GM19351 (cell line): ENCODE measurements at regions not wholly inside any gene's neighbourhood (a gene's known extent, or its start where the extent isn't known, plus 50 kb on each side); places are given as distances from the start of the nearest gene placed in this dataset.
"Not testable (repeated sequence)": the region's sequence is repeated elsewhere in the genome, so short reads cannot be mapped to it uniquely, and the experiment has no call there.

Experiments
- ATAC-seq: cut with Tn5 transposase; IDR thresholded peaks from one replicate; pipeline ENCODE4 v1.9.1; 2021; ENCODE audit warnings: mild to moderate bottlenecking, moderate library complexity; ENCODE audit not compliant: unreplicated experiment

DNA sequence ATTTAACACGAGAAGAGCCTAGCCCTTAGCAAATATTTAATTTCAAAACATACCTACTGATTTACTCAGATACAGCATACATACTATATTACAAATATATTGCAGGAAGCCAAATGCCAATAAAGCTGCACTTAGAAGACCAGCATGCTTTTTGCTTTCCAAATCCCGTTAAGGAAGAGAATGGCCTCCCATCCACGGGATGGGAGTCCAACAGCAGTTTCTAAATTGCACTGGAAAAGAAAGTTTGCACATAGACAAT lies 156.3 kb upstream of the FOXN3 start:
- no peak for ATAC-seq

DNA sequence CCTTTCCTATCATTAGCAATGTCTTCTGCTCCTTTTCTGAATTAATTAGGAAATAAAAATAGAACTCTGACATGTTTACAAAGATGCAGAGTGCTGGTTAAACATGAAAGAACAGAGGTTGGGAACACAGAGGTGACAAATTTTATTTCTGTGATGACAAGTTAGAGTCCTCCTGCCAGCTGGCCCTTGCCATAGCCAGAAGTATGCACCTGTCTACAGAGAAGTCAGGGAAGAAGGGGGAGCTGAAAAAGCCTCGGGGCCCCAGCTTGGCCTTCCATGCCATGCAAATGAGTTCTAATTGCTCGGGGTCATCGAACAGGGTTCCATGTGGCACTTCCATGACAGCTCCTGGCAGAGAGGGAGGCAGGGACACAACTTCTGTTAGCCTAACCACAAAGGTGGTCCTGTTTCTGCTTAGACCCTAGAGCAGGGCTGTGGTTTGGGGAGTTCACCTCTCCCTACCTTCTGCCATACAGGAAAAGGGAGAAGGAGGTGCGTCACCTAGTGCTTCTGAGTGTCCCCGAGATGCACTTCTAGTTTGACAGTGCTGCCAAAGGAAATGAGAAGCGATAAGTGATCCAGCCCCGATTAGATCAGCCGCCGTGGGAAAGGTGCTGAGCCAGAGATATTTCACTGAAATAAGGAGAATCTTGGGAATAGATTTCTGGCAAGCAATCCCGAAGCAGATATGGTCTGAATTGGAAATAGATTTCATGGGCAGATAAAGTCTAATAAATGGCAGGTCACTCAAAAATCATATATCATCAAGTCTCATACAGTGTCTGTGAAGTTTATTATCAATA lies 155.8 kb upstream of the FOXN3 start:
- no peak for ATAC-seq

DNA sequence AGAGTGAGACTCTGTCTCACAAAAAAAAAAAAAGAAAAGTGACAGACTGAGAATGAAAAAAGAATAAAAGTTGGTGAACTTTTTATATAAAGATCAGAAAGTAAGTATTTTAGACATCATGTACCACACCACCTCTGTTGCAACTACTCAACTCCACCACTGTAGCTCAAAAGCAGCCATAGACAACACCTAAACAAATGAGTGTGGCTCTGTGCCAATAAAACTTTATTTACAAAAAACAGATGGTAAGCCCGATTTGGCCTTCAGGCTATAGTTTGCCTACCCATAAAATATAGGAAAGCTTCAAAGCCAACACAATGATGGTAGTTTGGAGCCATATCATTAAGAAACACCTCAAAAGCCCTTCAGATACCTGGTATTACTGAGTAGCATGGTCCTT lies 154.5 kb upstream of the FOXN3 start:
- no peak for ATAC-seq

DNA sequence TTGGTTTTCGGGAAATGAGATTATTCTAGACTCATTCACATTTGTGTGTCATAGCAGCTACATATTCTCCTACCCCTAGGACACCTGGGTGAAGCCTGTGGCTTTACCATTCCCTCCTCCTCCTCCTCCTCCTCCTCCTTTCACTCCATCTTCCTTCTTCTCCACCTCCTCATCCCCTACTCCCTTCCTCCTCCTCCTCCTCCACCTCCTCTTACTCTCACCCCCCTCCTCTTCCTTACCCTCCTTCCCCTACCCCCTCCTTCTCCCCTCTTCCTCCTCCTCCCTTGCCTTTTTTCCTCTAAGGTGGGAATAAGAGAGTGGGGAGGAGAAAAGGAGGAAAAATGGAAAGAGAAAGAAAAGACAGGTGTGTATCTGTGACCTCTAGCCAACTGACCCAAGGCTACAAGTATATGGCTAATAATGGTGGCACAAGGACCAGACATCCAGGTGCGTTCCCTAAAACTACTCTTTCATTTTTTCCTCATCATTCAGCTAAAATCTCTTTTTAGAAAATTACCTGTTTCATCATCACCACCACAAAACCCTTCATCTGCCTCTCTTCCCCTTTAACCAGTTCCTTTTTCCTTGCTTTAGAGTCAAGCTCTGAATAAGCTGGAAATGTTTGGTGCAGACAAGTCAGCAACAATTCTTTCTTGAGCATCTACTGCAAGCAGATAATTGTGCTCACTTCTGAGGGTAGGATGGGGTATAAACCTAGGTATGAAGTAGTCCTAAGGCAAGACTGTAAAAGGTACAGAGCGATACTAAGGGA lies 149.8 kb upstream of the FOXN3 start:
- no peak for ATAC-seq

DNA sequence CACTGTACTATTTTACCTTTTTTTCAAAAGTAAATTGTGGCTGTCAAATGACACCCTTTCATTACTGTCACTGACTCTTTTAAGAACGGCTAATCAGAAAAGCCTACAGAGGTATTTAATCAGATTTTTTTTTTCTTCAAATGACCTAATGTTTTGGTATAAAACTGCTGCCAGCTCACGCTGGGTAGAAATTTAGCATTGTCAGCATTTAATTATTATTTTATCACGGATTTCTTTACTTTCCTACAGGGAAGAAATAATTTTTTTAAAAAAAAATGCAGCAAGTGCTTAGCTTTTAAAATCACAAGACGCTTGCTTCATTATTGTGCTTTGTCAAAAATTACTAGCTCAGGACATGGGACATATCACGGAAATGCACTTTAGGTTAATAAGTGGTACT lies 149.1 kb upstream of the FOXN3 start:
- ATAC-seq = no peak

DNA sequence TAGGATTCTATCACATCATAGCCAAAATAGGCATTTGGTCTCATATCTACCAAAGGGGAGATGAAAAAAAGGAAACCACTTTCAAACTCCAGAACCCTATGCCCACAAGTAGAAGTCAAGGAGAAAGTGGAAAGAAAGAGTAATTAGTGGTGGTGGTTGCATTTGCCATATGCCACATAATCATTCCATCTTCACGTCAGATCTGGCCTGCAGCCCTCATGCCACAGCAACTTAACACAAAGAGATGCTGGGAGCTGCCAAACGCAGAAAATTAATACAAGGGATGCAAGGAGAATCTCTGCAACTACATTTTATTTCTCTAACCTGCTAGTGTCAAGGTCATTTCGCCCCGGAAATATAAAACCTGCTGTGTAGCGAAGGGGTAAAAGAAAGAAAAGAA lies 148.6 kb upstream of the FOXN3 start:
- ATAC-seq = no peak

DNA sequence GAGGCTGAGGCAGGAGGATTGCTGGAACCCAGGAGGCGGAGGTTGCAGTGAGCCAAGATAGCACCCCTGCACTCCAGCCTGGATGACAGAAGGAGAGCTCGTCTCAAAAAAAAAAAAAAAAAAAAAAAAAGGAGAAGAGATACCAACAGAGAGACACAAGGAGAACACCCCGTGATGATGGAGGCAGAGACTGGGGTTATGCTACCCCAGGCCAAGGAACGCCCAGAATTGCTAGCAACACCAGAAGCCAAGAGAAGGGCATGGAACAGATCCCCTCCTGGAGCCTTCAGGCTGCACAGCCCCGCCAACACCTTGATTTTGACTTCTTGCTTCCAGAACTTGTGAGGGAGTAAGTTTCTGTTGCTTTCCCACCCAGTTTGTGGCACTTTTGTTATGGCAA lies 148.0 kb upstream of the FOXN3 start:
- no peak for ATAC-seq

DNA sequence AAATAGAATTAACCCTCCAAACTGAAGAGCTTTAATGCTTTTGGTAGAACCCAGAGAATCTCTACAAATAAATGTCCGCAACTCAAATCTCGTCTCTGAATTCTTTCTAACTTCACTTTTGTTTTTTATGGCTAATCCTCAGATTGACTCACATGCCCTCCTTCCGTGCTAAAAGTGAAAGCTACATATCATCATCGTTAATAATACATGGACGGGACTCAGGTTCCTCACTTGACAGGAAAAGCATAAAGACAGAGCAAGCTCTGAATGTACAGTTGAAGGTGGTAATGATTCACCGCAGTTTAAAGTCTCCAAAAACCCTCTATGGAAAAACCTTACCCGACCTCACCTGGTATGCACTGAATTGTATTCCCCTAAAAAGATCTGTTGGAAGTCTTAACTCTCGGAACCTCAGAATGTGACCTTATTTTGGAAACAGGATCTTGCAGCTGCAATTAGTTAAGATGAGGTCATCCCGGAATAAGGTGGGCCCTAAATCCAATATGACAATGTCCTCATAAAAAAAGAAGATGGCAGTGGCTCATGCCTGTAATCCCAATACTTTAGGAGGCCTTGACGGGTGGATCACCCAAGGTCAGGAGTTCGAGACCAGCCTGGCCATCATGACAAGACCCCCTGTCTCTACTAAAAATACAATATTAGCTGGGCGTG lies 147.4 kb upstream of the FOXN3 start:
- no peak for ATAC-seq

DNA sequence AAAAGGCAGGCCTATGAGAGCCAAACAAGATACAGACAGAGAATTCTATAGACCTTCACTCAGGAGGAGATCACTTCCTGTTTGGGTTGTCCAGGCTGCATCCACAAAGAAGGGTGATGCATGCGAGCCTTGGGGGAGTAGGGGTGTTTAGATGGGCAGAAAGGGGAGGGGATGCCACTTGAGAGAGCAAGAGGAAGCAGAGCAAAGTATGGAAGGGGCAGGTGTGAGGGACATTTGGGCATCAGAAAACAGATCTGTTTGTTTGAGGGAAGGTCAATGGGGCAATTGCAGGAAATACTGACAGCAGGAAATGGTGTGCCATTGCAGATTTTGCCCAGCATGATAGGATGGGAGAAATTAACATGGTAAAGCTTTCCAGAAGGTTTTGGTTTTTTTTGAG lies 146.4 kb upstream of the FOXN3 start:
- ATAC-seq = no peak

DNA sequence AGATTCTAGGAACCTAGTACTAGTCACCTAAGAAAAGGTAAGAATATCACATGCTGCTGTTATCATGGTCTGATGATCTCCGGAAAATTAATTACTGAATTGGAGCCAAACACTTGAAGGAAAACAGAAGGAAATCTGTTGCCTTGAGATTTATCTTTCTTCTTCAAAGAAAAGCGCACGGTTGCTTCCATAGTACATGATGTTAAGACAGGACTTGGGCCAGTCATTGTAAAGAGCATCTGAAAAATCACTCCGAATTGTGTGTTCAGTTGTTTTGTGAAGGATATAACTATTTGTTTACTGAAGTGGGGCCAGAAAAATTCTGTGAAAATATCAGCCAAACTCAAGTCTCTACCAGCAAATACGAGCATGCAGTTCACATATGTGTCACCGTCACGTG lies 134.9 kb upstream of the FOXN3 start:
- ATAC-seq = no peak

DNA sequence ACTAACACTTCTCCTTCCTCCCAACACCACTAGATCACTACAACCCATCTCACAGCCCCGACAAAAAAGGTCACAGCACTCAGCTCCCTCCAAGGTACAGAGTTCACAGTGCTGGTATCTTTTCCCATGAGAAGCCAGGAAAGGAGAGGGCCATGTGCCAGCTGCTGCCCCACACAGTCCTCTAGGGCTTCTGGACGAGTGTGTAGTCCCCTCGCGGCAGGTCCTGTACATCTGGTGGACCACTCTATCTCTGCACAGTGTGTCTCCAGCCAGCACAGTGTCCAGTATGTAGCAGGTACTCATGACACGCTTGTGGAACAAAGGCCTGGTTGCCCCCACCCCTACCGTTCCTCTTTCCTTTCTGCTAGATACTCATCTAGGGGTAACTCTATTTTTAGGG lies 134.4 kb upstream of the FOXN3 start:
- ATAC-seq = no peak

DNA sequence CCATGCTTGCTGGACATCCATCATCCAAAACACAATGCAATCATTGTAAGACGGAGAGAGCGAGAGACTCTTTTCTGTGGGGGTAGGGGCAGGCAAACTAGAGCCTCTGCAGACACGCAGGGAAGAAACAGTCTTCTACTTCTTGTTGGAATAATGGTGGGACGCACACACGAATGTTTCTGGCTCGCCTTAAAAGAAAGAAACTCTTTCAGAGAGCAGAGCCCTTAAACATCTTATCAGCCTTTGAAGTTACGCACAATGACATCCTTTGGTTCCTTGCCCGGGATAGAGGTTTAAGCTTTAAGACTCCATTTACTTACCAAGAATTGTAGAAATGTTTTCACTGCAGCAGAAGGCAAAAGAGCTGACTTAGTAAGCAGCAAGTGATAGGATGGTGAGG lies 133.8 kb upstream of the FOXN3 start:
- ATAC-seq = no peak

DNA sequence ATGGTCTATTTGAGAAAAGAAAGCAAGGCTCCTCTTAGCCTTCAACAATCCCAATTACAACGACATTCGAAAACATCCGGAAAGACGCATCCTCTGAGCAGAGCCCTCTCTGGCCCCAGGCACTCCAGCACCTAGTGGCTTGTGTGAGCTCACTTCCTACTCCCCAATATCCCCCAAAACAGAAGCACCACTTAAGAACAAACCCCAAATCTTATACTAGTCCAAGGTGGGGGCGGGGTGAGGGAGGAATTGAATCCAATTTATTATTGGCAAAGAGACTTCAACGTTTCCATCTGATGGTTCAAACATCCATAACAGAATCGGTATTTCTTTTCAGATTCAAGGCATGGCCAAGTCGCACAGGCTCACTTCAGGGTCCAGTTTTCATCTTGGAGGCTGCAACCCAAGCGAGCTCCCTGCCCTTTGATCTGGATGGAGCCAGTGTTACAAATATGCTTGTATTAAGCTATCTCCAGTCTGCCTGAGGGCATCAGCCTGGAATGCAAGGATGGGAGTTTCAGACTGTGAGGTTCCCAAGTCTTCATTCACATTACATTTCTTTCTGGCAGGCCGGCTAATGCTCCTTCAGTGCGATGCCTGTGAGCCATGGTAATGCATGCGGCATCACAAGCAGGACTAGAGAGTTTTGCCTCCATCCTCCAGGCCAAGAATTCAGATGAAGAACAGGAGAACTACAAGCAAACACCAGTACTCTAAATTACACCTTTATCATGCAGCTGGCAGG lies 132.5 kb upstream of the FOXN3 start:
- no peak for ATAC-seq

DNA sequence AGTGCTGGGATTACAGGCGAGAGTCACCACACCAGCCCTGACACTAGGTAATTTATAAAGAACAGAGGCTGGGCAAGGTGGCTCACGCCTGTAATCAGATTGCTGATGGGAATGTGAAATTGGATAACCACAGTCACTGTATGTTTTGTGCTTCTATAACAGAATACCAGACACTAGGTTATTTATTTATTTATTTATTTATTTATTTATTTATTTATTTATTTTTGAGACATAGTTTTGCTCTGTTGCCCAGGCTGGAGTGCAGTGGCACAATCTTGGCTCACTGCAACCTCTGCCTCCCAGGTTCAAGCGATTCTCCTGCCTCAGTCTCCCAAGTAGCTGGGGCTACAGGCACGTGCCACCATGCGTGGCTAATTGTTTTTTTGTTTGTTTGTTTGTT lies 130.0 kb upstream of the FOXN3 start:
- not testable (repeated sequence) for ATAC-seq

DNA sequence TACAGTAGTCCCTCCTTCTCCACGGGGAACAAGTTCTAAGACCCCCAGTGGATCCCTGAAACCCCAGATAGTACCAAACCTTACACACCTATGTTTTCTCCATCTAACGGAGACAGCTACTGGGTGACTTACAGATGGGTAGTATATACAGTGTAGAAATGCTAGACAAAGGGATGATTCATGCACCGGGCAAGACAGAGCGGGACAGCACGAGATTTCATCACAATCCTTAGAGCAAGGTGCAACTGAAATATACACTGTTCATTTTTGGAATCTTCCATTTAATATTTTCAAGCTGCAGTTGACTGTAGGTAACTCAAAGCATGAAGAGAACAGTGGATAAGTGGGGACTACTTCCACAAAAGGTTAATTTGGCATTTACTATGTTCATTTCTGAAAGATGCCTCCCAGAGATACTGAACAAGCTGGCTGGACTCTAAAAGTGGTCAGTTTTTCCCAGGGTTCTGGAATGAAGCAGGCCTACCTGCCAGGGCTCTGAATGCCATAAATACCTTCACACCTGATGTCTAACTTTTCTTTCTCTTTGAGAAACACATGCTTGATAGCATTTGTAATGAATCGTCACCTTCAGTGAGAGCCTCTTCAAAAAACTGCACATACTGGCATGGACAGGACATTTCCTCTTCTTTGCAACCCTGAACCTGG lies 127.7 kb upstream of the FOXN3 start:
- ATAC-seq = no peak

DNA sequence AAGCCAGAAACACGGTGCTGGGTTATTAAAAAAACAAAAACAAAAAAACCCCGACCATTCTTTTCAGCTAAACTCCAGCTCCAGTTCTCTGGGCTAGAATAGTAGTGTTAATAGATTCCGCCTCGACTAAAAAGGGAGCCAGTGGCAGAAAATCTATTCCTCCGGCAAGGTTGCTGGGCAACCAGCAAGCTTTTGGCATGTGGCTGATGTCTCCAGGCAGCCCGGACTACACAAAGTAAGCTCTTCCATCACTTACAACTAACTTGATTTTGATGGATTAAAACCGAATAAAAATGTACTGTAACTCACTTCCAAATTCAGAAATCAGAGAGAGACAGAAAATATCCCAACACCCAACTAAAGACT lies 126.4 kb upstream of the FOXN3 start:
- no peak for ATAC-seq

DNA sequence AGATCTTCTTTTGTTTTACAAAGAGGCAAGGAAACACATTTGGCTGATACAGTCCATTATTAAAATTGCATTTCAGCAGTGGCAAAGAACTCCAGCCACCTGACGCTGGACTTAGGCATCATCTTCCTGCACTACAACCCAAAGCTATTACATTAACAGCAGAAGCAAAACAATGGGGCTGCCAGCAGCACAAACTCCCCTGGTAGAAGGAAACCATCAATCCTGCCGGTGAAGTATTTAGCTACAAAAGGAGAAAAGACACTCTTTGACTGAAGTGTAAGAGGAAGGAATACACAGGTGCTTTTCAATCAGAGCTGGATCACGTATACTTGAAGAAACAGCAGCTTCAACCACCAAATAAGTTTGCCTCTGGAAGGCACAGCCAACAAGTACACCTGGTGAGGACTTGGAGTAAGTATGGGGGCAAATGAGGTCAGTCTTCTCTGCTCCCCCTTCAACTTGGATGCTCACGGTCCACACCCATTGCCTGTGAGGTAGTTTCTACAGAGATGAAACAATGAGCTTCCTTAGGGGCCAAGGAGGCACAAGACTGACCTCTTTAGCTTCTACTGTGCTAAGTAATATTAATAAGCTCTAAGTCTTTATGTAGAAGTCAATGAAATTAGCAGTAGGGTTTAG lies 125.9 kb upstream of the FOXN3 start:
- ATAC-seq = no peak

DNA sequence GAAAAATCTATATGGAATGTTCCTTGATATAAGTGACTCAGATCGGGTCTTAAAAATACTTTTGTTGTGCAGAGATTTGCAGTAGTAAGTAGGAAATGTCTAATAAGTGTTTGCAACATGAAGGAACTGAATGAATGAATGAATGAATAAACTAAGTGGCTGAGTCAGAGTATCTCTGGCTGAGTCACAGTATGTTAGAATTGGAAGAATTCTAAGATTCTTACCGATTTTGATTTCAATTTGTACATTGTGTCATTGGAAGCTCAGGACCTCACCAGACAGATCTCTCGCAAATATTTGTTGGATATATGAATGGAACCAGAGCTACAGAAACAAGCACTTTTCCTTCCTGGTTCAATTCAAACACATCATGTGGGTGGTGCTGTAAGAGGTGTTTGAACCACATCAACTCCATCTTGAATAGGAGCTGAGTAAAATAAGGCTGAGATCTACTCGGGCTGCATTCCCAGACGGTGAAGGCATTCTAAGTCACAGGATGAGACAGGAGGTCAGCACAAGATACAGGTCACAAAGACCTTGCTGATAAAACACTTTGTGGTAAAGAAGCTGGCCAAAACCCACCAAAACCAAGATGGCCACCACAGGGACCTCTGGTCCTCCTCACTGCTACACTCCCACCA lies 123.9 kb upstream of the FOXN3 start:
- no peak for ATAC-seq

DNA sequence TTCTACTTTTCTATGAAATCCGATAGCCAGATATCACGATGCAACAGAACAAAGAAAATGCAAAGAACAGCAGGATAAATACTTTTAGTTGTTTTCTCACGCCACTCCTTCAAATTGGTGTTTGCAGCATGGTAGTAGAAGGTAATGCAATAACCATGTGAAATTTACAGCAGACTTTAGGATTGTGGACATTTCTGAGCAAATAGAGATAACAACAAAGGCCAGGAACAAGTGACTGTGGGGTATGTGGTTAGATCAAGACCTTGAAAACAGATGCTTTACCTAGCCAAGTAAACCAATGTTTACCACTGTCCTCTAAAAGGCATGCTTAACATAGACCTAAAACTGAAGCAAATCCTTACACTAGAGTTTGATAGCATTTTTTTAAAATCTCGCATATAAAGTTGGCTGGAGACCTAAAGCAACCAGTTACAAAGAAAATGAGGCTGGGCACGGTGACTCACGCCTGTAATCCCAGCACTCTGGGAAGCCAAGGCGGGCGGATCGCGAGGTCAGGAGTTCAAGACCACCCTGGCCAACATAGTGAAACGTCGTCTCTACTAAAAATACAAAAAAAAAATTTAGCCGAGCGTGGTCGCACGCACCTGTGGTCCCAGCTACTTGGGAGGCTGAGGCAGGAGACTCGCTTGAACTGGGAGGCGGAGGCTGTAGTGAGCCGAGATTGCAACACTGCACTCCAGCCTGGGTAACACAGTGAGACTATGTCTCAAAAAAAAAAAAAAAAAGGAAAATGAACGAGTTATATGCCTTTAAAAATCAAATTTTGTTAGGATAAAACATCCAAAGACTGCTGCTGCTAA lies 123.2 kb upstream of the FOXN3 start:
- ATAC-seq = no peak
